ENCODE measurements at regions not wholly inside any gene's neighbourhood (a gene's known extent, or its start where the extent isn't known, plus 50 kb on each side); places are given as distances from the start of the nearest gene placed in this dataset.

GRCh38 chr14:101186544-101186943 lies 283.0 kb upstream of the RTL1 start:
- TF ChIP-seq, protein P1, sequence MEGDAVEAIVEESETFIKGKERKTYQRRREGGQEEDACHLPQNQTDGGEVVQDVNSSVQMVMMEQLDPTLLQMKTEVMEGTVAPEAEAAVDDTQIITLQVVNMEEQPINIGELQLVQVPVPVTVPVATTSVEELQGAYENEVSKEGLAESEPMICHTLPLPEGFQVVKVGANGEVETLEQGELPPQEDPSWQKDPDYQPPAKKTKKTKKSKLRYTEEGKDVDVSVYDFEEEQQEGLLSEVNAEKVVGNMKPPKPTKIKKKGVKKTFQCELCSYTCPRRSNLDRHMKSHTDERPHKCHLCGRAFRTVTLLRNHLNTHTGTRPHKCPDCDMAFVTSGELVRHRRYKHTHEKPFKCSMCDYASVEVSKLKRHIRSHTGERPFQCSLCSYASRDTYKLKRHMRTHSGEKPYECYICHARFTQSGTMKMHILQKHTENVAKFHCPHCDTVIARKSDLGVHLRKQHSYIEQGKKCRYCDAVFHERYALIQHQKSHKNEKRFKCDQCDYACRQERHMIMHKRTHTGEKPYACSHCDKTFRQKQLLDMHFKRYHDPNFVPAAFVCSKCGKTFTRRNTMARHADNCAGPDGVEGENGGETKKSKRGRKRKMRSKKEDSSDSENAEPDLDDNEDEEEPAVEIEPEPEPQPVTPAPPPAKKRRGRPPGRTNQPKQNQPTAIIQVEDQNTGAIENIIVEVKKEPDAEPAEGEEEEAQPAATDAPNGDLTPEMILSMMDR (IDR thresholded peaks at IDR 0.05; ENCODE audit: low read depth, low read length): no peak
- TF ChIP-seq EZH2phosphoT487 (IDR thresholded peaks at IDR 0.05; ENCODE audit: low read depth): no peak

Measured in OCI-LY3 (cell line).